Neural cell (in vitro differentiated cells): ENCODE measurements at regions not wholly inside any gene's neighbourhood (a gene's known extent, or its start where the extent isn't known, plus 50 kb on each side); places are given as distances from the start of the nearest gene placed in this dataset.

Experiments used
- EP300 ChIP-seq: fragments of 450-650 bp; conservative IDR thresholded peaks from 2 replicates; pipeline ENCODE4 v1.6.1; 2014; ENCODE audit warnings: antibody characterized with exemption, mild to moderate bottlenecking, moderate library complexity; ENCODE audit not compliant: poor library complexity, severe bottlenecking
- EZH2 ChIP-seq: fragments of 200-600, 300-800 bp; shearing (Covaris generic), sonication (generic); IDR thresholded peaks from 2 replicates; pipeline ENCODE4 v1.6.1; 2014; ENCODE audit warnings: antibody characterized with exemption, low read length, borderline replicate concordance, mild to moderate bottlenecking; ENCODE audit not compliant: insufficient read depth, poor library complexity, severe bottlenecking
- POLR2AphosphoS5 ChIP-seq: IDR thresholded peaks from 2 replicates; pipeline ENCODE4 v1.6.1; 2012
- RAD21 ChIP-seq: fragments of 450-650 bp; conservative IDR thresholded peaks from 2 replicates; pipeline ENCODE4 v1.6.1; 2014; ENCODE audit warnings: antibody characterized with exemption, mild to moderate bottlenecking, moderate library complexity
- SMC3 ChIP-seq: fragments of 450-650 bp; conservative IDR thresholded peaks from 2 replicates; pipeline ENCODE4 v1.6.1; 2014; ENCODE audit warnings: antibody characterized with exemption, mild to moderate bottlenecking, moderate library complexity; ENCODE audit not compliant: poor library complexity
- TAF1 ChIP-seq: IDR thresholded peaks from 2 replicates; pipeline ENCODE4 v1.6.1; 2012; ENCODE audit warnings: low read depth
- TF ChIP-seq, protein P1 (sequence below): fragments of 450-650 bp; IDR thresholded peaks from 2 replicates; pipeline ENCODE4 v1.5.1; 2014; ENCODE audit warnings: antibody characterized with exemption, mild to moderate bottlenecking, moderate library complexity; ENCODE audit not compliant: poor library complexity, severe bottlenecking
- TF ChIP-seq, protein P2 (sequence below): IDR thresholded peaks from 2 replicates; pipeline ENCODE4 v1.6.1; 2012; ENCODE audit warnings: borderline replicate concordance

DNA sequence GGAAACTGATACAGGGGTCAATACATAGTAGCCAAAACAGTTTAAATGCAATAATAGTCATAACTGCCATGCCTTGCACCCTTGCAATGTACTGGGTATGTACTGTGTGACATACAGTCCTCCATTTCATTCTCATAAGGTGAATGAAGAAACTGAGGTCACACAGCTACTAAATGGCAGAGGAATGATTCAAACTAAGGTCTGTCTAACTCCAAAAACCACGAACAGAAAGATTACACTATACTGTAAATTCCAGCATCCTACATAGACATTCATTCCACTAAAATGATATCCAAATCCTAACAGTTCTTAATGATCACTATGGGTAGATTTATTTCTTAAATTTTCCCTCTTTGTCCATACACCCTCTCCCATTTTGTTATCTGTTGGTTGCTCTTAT lies 238.1 kb upstream of the SERP2 start:
- TF ChIP-seq, protein P1, sequence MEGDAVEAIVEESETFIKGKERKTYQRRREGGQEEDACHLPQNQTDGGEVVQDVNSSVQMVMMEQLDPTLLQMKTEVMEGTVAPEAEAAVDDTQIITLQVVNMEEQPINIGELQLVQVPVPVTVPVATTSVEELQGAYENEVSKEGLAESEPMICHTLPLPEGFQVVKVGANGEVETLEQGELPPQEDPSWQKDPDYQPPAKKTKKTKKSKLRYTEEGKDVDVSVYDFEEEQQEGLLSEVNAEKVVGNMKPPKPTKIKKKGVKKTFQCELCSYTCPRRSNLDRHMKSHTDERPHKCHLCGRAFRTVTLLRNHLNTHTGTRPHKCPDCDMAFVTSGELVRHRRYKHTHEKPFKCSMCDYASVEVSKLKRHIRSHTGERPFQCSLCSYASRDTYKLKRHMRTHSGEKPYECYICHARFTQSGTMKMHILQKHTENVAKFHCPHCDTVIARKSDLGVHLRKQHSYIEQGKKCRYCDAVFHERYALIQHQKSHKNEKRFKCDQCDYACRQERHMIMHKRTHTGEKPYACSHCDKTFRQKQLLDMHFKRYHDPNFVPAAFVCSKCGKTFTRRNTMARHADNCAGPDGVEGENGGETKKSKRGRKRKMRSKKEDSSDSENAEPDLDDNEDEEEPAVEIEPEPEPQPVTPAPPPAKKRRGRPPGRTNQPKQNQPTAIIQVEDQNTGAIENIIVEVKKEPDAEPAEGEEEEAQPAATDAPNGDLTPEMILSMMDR = no peak
- TF ChIP-seq EZH2 = no peak
- no peak for TF ChIP-seq EP300
- no peak for TF ChIP-seq TAF1
- TF ChIP-seq POLR2AphosphoS5 = no peak
- TF ChIP-seq, protein P2, sequence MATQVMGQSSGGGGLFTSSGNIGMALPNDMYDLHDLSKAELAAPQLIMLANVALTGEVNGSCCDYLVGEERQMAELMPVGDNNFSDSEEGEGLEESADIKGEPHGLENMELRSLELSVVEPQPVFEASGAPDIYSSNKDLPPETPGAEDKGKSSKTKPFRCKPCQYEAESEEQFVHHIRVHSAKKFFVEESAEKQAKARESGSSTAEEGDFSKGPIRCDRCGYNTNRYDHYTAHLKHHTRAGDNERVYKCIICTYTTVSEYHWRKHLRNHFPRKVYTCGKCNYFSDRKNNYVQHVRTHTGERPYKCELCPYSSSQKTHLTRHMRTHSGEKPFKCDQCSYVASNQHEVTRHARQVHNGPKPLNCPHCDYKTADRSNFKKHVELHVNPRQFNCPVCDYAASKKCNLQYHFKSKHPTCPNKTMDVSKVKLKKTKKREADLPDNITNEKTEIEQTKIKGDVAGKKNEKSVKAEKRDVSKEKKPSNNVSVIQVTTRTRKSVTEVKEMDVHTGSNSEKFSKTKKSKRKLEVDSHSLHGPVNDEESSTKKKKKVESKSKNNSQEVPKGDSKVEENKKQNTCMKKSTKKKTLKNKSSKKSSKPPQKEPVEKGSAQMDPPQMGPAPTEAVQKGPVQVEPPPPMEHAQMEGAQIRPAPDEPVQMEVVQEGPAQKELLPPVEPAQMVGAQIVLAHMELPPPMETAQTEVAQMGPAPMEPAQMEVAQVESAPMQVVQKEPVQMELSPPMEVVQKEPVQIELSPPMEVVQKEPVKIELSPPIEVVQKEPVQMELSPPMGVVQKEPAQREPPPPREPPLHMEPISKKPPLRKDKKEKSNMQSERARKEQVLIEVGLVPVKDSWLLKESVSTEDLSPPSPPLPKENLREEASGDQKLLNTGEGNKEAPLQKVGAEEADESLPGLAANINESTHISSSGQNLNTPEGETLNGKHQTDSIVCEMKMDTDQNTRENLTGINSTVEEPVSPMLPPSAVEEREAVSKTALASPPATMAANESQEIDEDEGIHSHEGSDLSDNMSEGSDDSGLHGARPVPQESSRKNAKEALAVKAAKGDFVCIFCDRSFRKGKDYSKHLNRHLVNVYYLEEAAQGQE = no peak
- no peak for TF ChIP-seq RAD21
- TF ChIP-seq SMC3 = no peak
